H1 (cell line): ENCODE measurements at regions not wholly inside any gene's neighbourhood (a gene's known extent, or its start where the extent isn't known, plus 50 kb on each side); places are given as distances from the start of the nearest gene placed in this dataset.

Experiments
- CTCF ChIA-PET: fragments of 300-600 bp; sonication (Branson Sonifier 250); formaldehyde crosslinking; loops from one replicate; lab custom pipeline; 2021; ENCODE audit not compliant: partially characterized antibody; lab: Charles Lee
- POLR2A ChIA-PET: fragments of 300-600 bp; sonication (Branson Sonifier 250); formaldehyde crosslinking; loops from one replicate; lab custom pipeline; 2021; ENCODE audit warnings: inconsistent platforms; ENCODE audit not compliant: partially characterized antibody; lab: Charles Lee
- DNase-seq, 2 experiments: peaks; one replicate each; pipeline versions ENCODE4 v3.0.0 to v3.0.0-alpha.2; 2010 to 2022; ENCODE audit warnings: low spot score in 2 of 2, low read depth in 1 of 2, mixed read lengths in 1 of 2
- FAIRE-seq: peaks from 2 replicates; lab custom pipeline; 2011; peaks lifted over from hg19 to GRCh38; lab: Jason Lieb, UNC
- H2AFZ ChIP-seq: 2 replicates; pipeline ENCODE4 v1.8.1; 2012; ENCODE audit warnings: low read length, inconsistent platforms
- H2AK5ac ChIP-seq: 2 replicates; pipeline ENCODE4 v1.6.1; 2013; ENCODE audit warnings: low read depth, low read length
- H2BK120ac ChIP-seq: replicated peaks from 2 replicates; pipeline ENCODE3; 2013; ENCODE audit warnings: low read depth, low read length, inconsistent platforms
- H2BK12ac ChIP-seq: 2 replicates; pipeline ENCODE4 v1.6.1; 2013; ENCODE audit warnings: low read depth, low read length
- H2BK15ac ChIP-seq: 2 replicates; pipeline ENCODE4 v1.6.1; 2013; ENCODE audit warnings: low read length
- H2BK20ac ChIP-seq: 2 replicates; pipeline ENCODE4 v1.6.1; 2013; ENCODE audit warnings: low read length
- H2BK5ac ChIP-seq: 2 replicates; pipeline ENCODE4 v1.6.1; 2013; ENCODE audit warnings: low read depth, low read length
- H3K14ac ChIP-seq: 2 replicates; pipeline ENCODE4 v1.6.1; 2013; ENCODE audit warnings: inconsistent platforms; ENCODE audit not compliant: insufficient read length
- H3K18ac ChIP-seq: 2 replicates; pipeline ENCODE4 v1.6.1; 2013; ENCODE audit warnings: low read length; ENCODE audit errors: extremely low read depth
- H3K23ac ChIP-seq: 2 replicates; pipeline ENCODE4 v1.6.1; 2013; ENCODE audit warnings: inconsistent platforms; ENCODE audit not compliant: insufficient read length
- H3K23me2 ChIP-seq: 2 replicates; pipeline ENCODE4 v1.6.1; 2013; ENCODE audit warnings: low read depth, low read length
- H3K27ac ChIP-seq: 2 replicates; pipeline ENCODE4 v1.6.1; 2011; ENCODE audit warnings: low read depth, low read length, inconsistent platforms
- H3K27me3 ChIP-seq, 4 experiments: replicated peaks in 1 of 4; 1 replicate in 1 of 4; 2 replicates in 3 of 4; pipeline versions ENCODE4 v1.6.1 to v1.8.1; 2011 to 2013; ENCODE audit warnings: low read length in 3 of 4, mild to moderate bottlenecking in 3 of 4, inconsistent platforms in 2 of 4, mixed read lengths in 2 of 4, moderate library complexity in 1 of 4; ENCODE audit not compliant: control insufficient read depth in 3 of 4, insufficient read depth in 3 of 4; ENCODE audit errors: extremely low read depth in 1 of 4
- H3K36me3 ChIP-seq, 4 experiments: 2 replicates each; pipeline versions ENCODE4 v1.6.1 to v1.8.1; 2011 to 2013; ENCODE audit warnings: mild to moderate bottlenecking in 4 of 4, low read length in 3 of 4, moderate library complexity in 2 of 4, control low read depth in 1 of 4, inconsistent platforms in 1 of 4; ENCODE audit not compliant: insufficient read depth in 4 of 4, control insufficient read depth in 2 of 4
- H3K4ac ChIP-seq: replicated peaks from 2 replicates; pipeline ENCODE3; 2013; ENCODE audit warnings: low read length, low read depth, mixed read lengths, inconsistent platforms; ENCODE audit not compliant: insufficient read length
- H3K4me1 ChIP-seq, 4 experiments: replicated peaks in 1 of 4; 1 replicate in 1 of 4; 2 replicates in 3 of 4; pipeline versions ENCODE4 v1.6.1 to v1.8.1; 2011 to 2013; ENCODE audit warnings: low read length in 3 of 4, inconsistent platforms in 2 of 4, mixed read lengths in 1 of 4; ENCODE audit not compliant: insufficient read depth in 4 of 4, control insufficient read depth in 3 of 4
- H3K4me2 ChIP-seq, 2 experiments: 2 replicates each; pipeline versions ENCODE4 v1.6.1 to v1.8.1; 2011 to 2013; ENCODE audit warnings: low read depth in 2 of 2, low read length in 2 of 2, control low read depth in 1 of 2, inconsistent platforms in 1 of 2, mild to moderate bottlenecking in 1 of 2; ENCODE audit not compliant: insufficient read depth in 1 of 2
- H3K4me3 ChIP-seq, 4 experiments: fragments of 200-600, 300-600 bp in 1 of 4; sonication (generic), shearing (Covaris generic), sonication (Bioruptor Twin) in 1 of 4; 2 replicates each; pipeline versions ENCODE4 v1.5.1 to v1.8.1; 2011 to 2016; ENCODE audit warnings: low read length in 4 of 4, low read depth in 3 of 4, control low read depth in 2 of 4, inconsistent platforms in 2 of 4, mild to moderate bottlenecking in 2 of 4, mixed read lengths in 1 of 4, moderate library complexity in 1 of 4; ENCODE audit not compliant: insufficient read depth in 2 of 4; ENCODE audit errors: extremely low read depth in 1 of 4
- H3K56ac ChIP-seq: replicated peaks from 2 replicates; pipeline ENCODE3; 2013; ENCODE audit warnings: low read depth, mild to moderate bottlenecking, mixed read lengths, low read length, inconsistent platforms; ENCODE audit not compliant: insufficient read length
- H3K79me1 ChIP-seq: 2 replicates; pipeline ENCODE4 v1.6.1; 2013; ENCODE audit warnings: low read depth, low read length, control low read depth
- H3K79me2 ChIP-seq, 2 experiments: 2 replicates each; pipeline versions ENCODE4 v1.6.1 to v1.8.1; 2012 to 2013; ENCODE audit warnings: low read length in 2 of 2, mild to moderate bottlenecking in 2 of 2, inconsistent platforms in 1 of 2; ENCODE audit not compliant: insufficient read depth in 2 of 2, control insufficient read depth in 1 of 2
- H3K9ac ChIP-seq, 4 experiments: replicated peaks in 1 of 4; 1 replicate in 1 of 4; 2 replicates in 3 of 4; pipeline versions ENCODE4 v1.6.1 to v1.8.1; 2011 to 2013; ENCODE audit warnings: low read depth in 3 of 4, low read length in 3 of 4, control low read depth in 2 of 4, mild to moderate bottlenecking in 2 of 4, moderate library complexity in 2 of 4, inconsistent platforms in 1 of 4; ENCODE audit errors: extremely low read depth in 1 of 4
- H3K9me3 ChIP-seq, 2 experiments: 2 replicates each; pipeline versions ENCODE4 v1.6.1 to v1.8.1; 2012 to 2013; ENCODE audit warnings: mild to moderate bottlenecking in 2 of 2, moderate library complexity in 2 of 2, control low read depth in 1 of 2, inconsistent platforms in 1 of 2, low read depth in 1 of 2, low read length in 1 of 2, mixed read lengths in 1 of 2; ENCODE audit not compliant: insufficient read depth in 2 of 2
- H4K20me1 ChIP-seq, 2 experiments: replicated peaks in 1 of 2; 2 replicates each; pipeline versions ENCODE3 to v1.8.1; 2011 to 2013; ENCODE audit warnings: inconsistent platforms in 2 of 2, low read length in 2 of 2, mild to moderate bottlenecking in 1 of 2; ENCODE audit not compliant: insufficient read depth in 2 of 2, control insufficient read depth in 1 of 2
- H4K5ac ChIP-seq: 2 replicates; pipeline ENCODE4 v1.6.1; 2013; ENCODE audit warnings: low read length, low read depth, mixed read lengths, inconsistent platforms; ENCODE audit not compliant: insufficient read length
- H4K8ac ChIP-seq: 2 replicates; pipeline ENCODE4 v1.8.0; 2013; ENCODE audit warnings: mild to moderate bottlenecking, moderate library complexity, low read length, inconsistent platforms; ENCODE audit not compliant: insufficient read depth; ENCODE audit errors: extremely low read depth
- H4K91ac ChIP-seq: replicated peaks from 2 replicates; pipeline ENCODE3; 2013; ENCODE audit warnings: low read length, mixed read lengths, inconsistent platforms; ENCODE audit not compliant: insufficient read length
- WGBS, 2 experiments: shearing (Covaris generic) in 1 of 2; methylation state at CpG; one replicate each; pipeline versions ENCODE4 v1.1.6 to v1.1.7; 2013 to 2015; ENCODE audit warnings: low lambda C conversion rate in 2 of 2, mixed read lengths in 2 of 2, inconsistent platforms in 1 of 2, low coverage in 1 of 2, missing lambda C conversion rate in 1 of 2; ENCODE audit not compliant: insufficient replicate concordance in 2 of 2, insufficient coverage in 1 of 2, insufficient read length in 1 of 2; ENCODE audit errors: extremely low coverage in 1 of 2, missing lambda C conversion rate in 1 of 2; 5-methylcytosine and 5-hydroxymethylcytosine counted together

DNA sequence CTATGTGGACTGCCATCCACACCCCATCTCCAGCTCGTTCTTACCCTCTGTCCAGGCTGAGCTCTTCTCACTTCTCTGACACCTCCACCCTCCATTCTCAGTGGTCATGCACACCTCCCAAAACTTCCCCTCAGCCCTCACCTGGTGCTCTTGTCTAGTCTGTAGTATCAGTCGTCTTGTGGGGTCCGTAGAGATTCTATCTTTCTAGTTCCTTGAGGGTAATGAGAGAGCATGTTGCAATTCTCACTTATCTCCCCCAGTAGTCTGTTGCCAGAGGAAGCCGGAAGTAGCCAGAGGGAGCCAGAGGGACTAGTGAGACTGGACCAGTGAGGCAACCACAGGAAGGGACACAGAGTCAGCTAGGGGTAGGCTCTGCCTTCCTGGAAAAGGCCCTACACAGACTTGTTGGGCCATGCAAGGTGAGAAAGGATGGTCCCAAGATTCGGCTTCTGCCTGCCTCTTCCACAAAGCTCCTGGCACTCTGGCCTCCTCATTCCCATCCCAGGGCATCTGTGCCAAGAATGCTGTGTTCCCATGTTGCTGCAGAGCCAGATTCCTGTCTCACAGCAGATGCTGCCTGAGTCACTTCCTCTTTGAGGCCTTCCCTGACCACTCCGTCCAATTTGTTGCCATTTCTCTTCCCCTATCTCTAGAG lies 50.6 kb upstream of the DUSP5 start:
- H3K27ac ChIP-seq, result no peak overlapping the region
- no peak overlapping the region for H2BK5ac ChIP-seq
- no peak overlapping the region for H3K4me2 ChIP-seq
- FAIRE-seq (no peak), DNase-seq (no peak)
- H4K20me1 ChIP-seq, result no peaks in the 10 kb centered on the region
- no peak overlapping the region for H2BK120ac ChIP-seq
- H2BK15ac ChIP-seq, result no peak overlapping the region
- 78% methylated on average over 6 of the region's 6 CpGs; no CpG with 5 or more reads in 1 of the 2 experiments for WGBS, 2 experiments
- H3K4me3 ChIP-seq, result no peak overlapping the region
- POLR2A ChIA-PET, result interaction anchor here (1.0 kb wide), 1 partner anchor 9 kb away, joined by 3 read pairs; no protein-coding TSS in a partner anchor
- H3K14ac ChIP-seq, result no peak overlapping the region
- H3K23me2 ChIP-seq, result no peaks in the 10 kb centered on the region
- H2AFZ ChIP-seq, result peak overlapping the region; percentile 83
- H2AK5ac ChIP-seq, result no peak overlapping the region
- no peak overlapping the region for H2BK20ac ChIP-seq
- no peak overlapping the region; the same call in 1 of the 2 replicates for H2BK12ac ChIP-seq
- no peak overlapping the region for H3K23ac ChIP-seq
- H3K56ac ChIP-seq, result no peak overlapping the region
- CTCF ChIA-PET, result interaction anchor here (0.9 to 5.4 kb wide), 14 partner anchors 11 to 105 kb away, joined by 3 to 32 read pairs (median 3); no protein-coding TSS in a partner anchor
- H3K79me1 ChIP-seq, result no peaks in the 10 kb centered on the region
- H3K18ac ChIP-seq, result 0 out of 2 replicates have a peak overlapping the region, but pooled peaks have one; percentile 17
- H3K4ac ChIP-seq, result no peak overlapping the region
- H3K36me3 ChIP-seq, result no peaks in the 10 kb centered on the region
- H4K91ac ChIP-seq, result no peak overlapping the region
- H3K4me1 ChIP-seq, result no peaks in the 10 kb centered on the region
- no peak overlapping the region for H4K8ac ChIP-seq
- H3K79me2 ChIP-seq, result no peaks in the 10 kb centered on the region
- H4K5ac ChIP-seq, result no peak overlapping the region
- no peaks in the 10 kb centered on the region for H3K9me3 ChIP-seq
- no peaks in the 10 kb centered on the region for H3K27me3 ChIP-seq
- no peak overlapping the region for H3K9ac ChIP-seq
